ENCODE measurements at regions not wholly inside any gene's neighbourhood (a gene's known extent, or its start where the extent isn't known, plus 50 kb on each side); places are given as distances from the start of the nearest gene placed in this dataset.

GRCh38 chr5:61667525-61668218, 335.6 kb downstream of the ZSWIM6 start:
- H3K36me3 Mint-ChIP-seq (ENCODE audit: insufficient read depth in 2 of 2): no peaks in the 10 kb centered on the region
- ATAC-seq (replicated peaks in 1 of 2) (no peak), DNase-seq (no peak)
- peaks cover 28% of the 10 kb centered on the region for H3K27me3 Mint-ChIP-seq (ENCODE audit: low read depth)
- H3K9me3 Mint-ChIP-seq: no peaks in the 10 kb centered on the region
- H3K27ac Mint-ChIP-seq: no peak overlapping the region
- H3K4me1 Mint-ChIP-seq (ENCODE audit: low read depth): no peaks in the 10 kb centered on the region
- H3K4me3 Mint-ChIP-seq: no peak overlapping the region

GRCh38 chr5:61669531-61669930, 337.5 kb downstream of the ZSWIM6 start:
- ATAC-seq (replicated peaks in 1 of 2) (no peak), DNase-seq (no peak)
- peaks cover 32% of the 10 kb centered on the region for H3K27me3 Mint-ChIP-seq (ENCODE audit: low read depth)
- no peaks in the 10 kb centered on the region for H3K36me3 Mint-ChIP-seq (ENCODE audit: insufficient read depth in 2 of 2)
- no peaks in the 10 kb centered on the region for H3K9me3 Mint-ChIP-seq
- H3K4me1 Mint-ChIP-seq (ENCODE audit: low read depth): no peaks in the 10 kb centered on the region
- H3K27ac Mint-ChIP-seq: no peak overlapping the region
- no peak overlapping the region for H3K4me3 Mint-ChIP-seq

GRCh38 chr5:61670941-61671340, 338.9 kb downstream of the ZSWIM6 start:
- Mint-ChIP-seq H3K36me3 (ENCODE audit: insufficient read depth in 2 of 2) (no peaks in the 10 kb centered on the region), H3K27me3 (ENCODE audit: low read depth) (peaks cover 32% of the 10 kb centered on the region), H3K4me3 (no peak overlapping the region), H3K4me1 (ENCODE audit: low read depth) (no peaks in the 10 kb centered on the region), H3K27ac (no peak overlapping the region), H3K9me3 (no peaks in the 10 kb centered on the region)
- ATAC-seq (replicated peaks in 1 of 2) (no peak), DNase-seq (no peak)

- Mint-ChIP-seq H3K9me3 (no peaks in the 10 kb centered on the region), H3K4me3 (no peak overlapping the region), H3K27me3 (ENCODE audit: low read depth) (peaks cover 30% of the 10 kb centered on the region), H3K36me3 (ENCODE audit: insufficient read depth in 2 of 2) (no peaks in the 10 kb centered on the region), H3K4me1 (ENCODE audit: low read depth) (no peaks in the 10 kb centered on the region), H3K27ac (no peak overlapping the region)
- DNase-seq (no peak), ATAC-seq (replicated peaks in 1 of 2) (no peak)
Measured at GRCh38 chr5:61673007-61673735, 341.1 kb downstream of the ZSWIM6 start.

- Mint-ChIP-seq H3K36me3 (ENCODE audit: insufficient read depth in 2 of 2) (no peaks in the 10 kb centered on the region), H3K4me3 (no peak overlapping the region), H3K9me3 (no peaks in the 10 kb centered on the region), H3K27ac (no peak overlapping the region), H3K4me1 (ENCODE audit: low read depth) (no peaks in the 10 kb centered on the region), H3K27me3 (ENCODE audit: low read depth) (peaks cover 27% of the 10 kb centered on the region)
- DNase-seq (no peak), ATAC-seq (replicated peaks in 1 of 2) (no peak)
Measured at GRCh38 chr5:61674378-61674777, 342.3 kb downstream of the ZSWIM6 start.

- no peak overlapping the region for H3K4me3 Mint-ChIP-seq
- H3K36me3 Mint-ChIP-seq (ENCODE audit: insufficient read depth in 2 of 2): no peaks in the 10 kb centered on the region
- ATAC-seq (replicated peaks in 1 of 2) (no peak), DNase-seq (no peak)
- H3K9me3 Mint-ChIP-seq: no peaks in the 10 kb centered on the region
- H3K27me3 Mint-ChIP-seq (ENCODE audit: low read depth): peaks cover 23% of the 10 kb centered on the region
- no peaks in the 10 kb centered on the region for H3K4me1 Mint-ChIP-seq (ENCODE audit: low read depth)
- no peak overlapping the region for H3K27ac Mint-ChIP-seq
Measured at GRCh38 chr5:61675015-61675692, 343.1 kb downstream of the ZSWIM6 start.

GRCh38 chr5:61677220-61677619, 345.2 kb downstream of the ZSWIM6 start:
- H3K4me3 Mint-ChIP-seq: no peak overlapping the region
- H3K36me3 Mint-ChIP-seq (ENCODE audit: insufficient read depth in 2 of 2): no peaks in the 10 kb centered on the region
- no peaks in the 10 kb centered on the region for H3K9me3 Mint-ChIP-seq
- no peak for ATAC-seq (replicated peaks in 1 of 2)
- no peak for DNase-seq
- H3K4me1 Mint-ChIP-seq (ENCODE audit: low read depth): no peaks in the 10 kb centered on the region
- H3K27ac Mint-ChIP-seq: no peak overlapping the region
- peaks cover 21% of the 10 kb centered on the region for H3K27me3 Mint-ChIP-seq (ENCODE audit: low read depth)

- DNase-seq (no peak), ATAC-seq (replicated peaks in 1 of 2) (no peak)
- Mint-ChIP-seq H3K4me1 (ENCODE audit: low read depth) (no peaks in the 10 kb centered on the region), H3K27me3 (ENCODE audit: low read depth) (peaks cover 13% of the 10 kb centered on the region), H3K27ac (no peak overlapping the region), H3K4me3 (no peak overlapping the region), H3K36me3 (ENCODE audit: insufficient read depth in 2 of 2) (no peaks in the 10 kb centered on the region), H3K9me3 (no peaks in the 10 kb centered on the region)
Measured at GRCh38 chr5:61678966-61679365, 346.9 kb downstream of the ZSWIM6 start.

- Mint-ChIP-seq H3K4me3 (no peak overlapping the region), H3K9me3 (no peaks in the 10 kb centered on the region), H3K36me3 (ENCODE audit: insufficient read depth in 2 of 2) (no peaks in the 10 kb centered on the region), H3K27ac (no peak overlapping the region), H3K27me3 (ENCODE audit: low read depth) (peaks cover 18% of the 10 kb centered on the region), H3K4me1 (ENCODE audit: low read depth) (no peaks in the 10 kb centered on the region)
- DNase-seq: no peak
- no peak for ATAC-seq (replicated peaks in 1 of 2)
Measured at GRCh38 chr5:61679562-61679961, 347.5 kb downstream of the ZSWIM6 start.

GRCh38 chr5:61680247-61680646, 348.2 kb downstream of the ZSWIM6 start:
- no peaks in the 10 kb centered on the region for H3K9me3 Mint-ChIP-seq
- no peaks in the 10 kb centered on the region for H3K4me1 Mint-ChIP-seq (ENCODE audit: low read depth)
- peaks cover 19% of the 10 kb centered on the region for H3K27me3 Mint-ChIP-seq (ENCODE audit: low read depth)
- DNase-seq (no peak), ATAC-seq (replicated peaks in 1 of 2) (no peak)
- no peak overlapping the region for H3K27ac Mint-ChIP-seq
- H3K4me3 Mint-ChIP-seq: no peak overlapping the region
- no peaks in the 10 kb centered on the region for H3K36me3 Mint-ChIP-seq (ENCODE audit: insufficient read depth in 2 of 2)

- no peaks in the 10 kb centered on the region for H3K4me1 Mint-ChIP-seq (ENCODE audit: low read depth)
- H3K36me3 Mint-ChIP-seq (ENCODE audit: insufficient read depth in 2 of 2): no peaks in the 10 kb centered on the region
- H3K4me3 Mint-ChIP-seq: no peak overlapping the region
- ATAC-seq (replicated peaks in 1 of 2): no peak
- H3K27me3 Mint-ChIP-seq (ENCODE audit: low read depth): peaks cover 27% of the 10 kb centered on the region
- no peak for DNase-seq
- no peaks in the 10 kb centered on the region for H3K9me3 Mint-ChIP-seq
- H3K27ac Mint-ChIP-seq: no peak overlapping the region
Measured at GRCh38 chr5:61683148-61683547, 351.1 kb downstream of the ZSWIM6 start.

- H3K4me1 Mint-ChIP-seq (ENCODE audit: low read depth): no peaks in the 10 kb centered on the region
- no peak overlapping the region for H3K4me3 Mint-ChIP-seq
- no peak overlapping the region for H3K27ac Mint-ChIP-seq
- H3K36me3 Mint-ChIP-seq (ENCODE audit: insufficient read depth in 2 of 2): no peaks in the 10 kb centered on the region
- H3K27me3 Mint-ChIP-seq (ENCODE audit: low read depth): peaks cover 23% of the 10 kb centered on the region
- no peaks in the 10 kb centered on the region for H3K9me3 Mint-ChIP-seq
- DNase-seq (no peak), ATAC-seq (replicated peaks in 1 of 2) (no peak)
Measured at GRCh38 chr5:61683926-61684325, 351.9 kb downstream of the ZSWIM6 start.

- H3K36me3 Mint-ChIP-seq (ENCODE audit: insufficient read depth in 2 of 2): no peaks in the 10 kb centered on the region
- H3K27ac Mint-ChIP-seq: no peak overlapping the region
- no peak overlapping the region for H3K4me3 Mint-ChIP-seq
- no peak for ATAC-seq (replicated peaks in 1 of 2)
- no peak for DNase-seq
- H3K4me1 Mint-ChIP-seq (ENCODE audit: low read depth): no peaks in the 10 kb centered on the region
- no peaks in the 10 kb centered on the region for H3K9me3 Mint-ChIP-seq
- peaks cover 34% of the 10 kb centered on the region for H3K27me3 Mint-ChIP-seq (ENCODE audit: low read depth)
Measured at GRCh38 chr5:61686491-61687257, 354.6 kb downstream of the ZSWIM6 start.

Measured in activated T-cell treated with anti-CD3 and anti-CD28 coated beads, Interleukin-2, amount 50 U/mL, for 72 hours (primary cell).